Tibial nerve (tissue), 4 donors: ENCODE measurements at regions not wholly inside any gene's neighbourhood (a gene's known extent, or its start where the extent isn't known, plus 50 kb on each side); places are given as distances from the start of the nearest gene placed in this dataset.

ENCODE experiments used
- CTCF ChIP-seq, 5 experiments: fragments of 200-600 bp in 3 of 5; fragments of 450-650 bp in 2 of 5; sonication (generic) in 3 of 5; IDR thresholded peaks; one replicate each; pipeline ENCODE4 v1.5.1; 2016 to 2019; ENCODE audit warnings: antibody characterized with exemption in 5 of 5, mild to moderate bottlenecking in 3 of 5, moderate library complexity in 2 of 5
- EP300 ChIP-seq, 2 donors: sonication (generic); formaldehyde crosslinking; IDR thresholded peaks; one replicate each; pipeline ENCODE4 v1.6.1; 2017; ENCODE audit warnings: antibody characterized with exemption in 2 of 2, mild to moderate bottlenecking in 1 of 2

- TF ChIP-seq CTCF (IDR thresholded peaks at IDR 0.05) (no peak), EP300 (IDR thresholded peaks at IDR 0.05) (no peak)
These were observed 859.9 kb downstream of the KCNJ2 start for GRCh38 chr17:71029246-71029645.
